SK-N-MC (cell line): ENCODE measurements at regions not wholly inside any gene's neighbourhood (a gene's known extent, or its start where the extent isn't known, plus 50 kb on each side); places are given as distances from the start of the nearest gene placed in this dataset.
A peak's percentile ranks its signal among the peaks of the same experiment; 100 is the strongest.
"Not testable (repeated sequence)": the region's sequence is repeated elsewhere in the genome, so short reads cannot be mapped to it uniquely, and the experiment has no call there.

Source experiments
- DNase-seq: peaks from one replicate; pipeline ENCODE4 v3.0.0-alpha.2; 2011; ENCODE audit warnings: low read depth, low spot score
- H3K27ac ChIP-seq: fragments of 200-600 bp; sonication (generic); 2 replicates; pipeline ENCODE4 v1.5.1; 2016; ENCODE audit warnings: mixed run types
- H3K36me3 ChIP-seq: fragments of 200-600 bp; sonication (generic); 2 replicates; pipeline ENCODE4 v1.6.1; 2017; ENCODE audit warnings: antibody characterized with exemption, low read length, mixed read lengths; ENCODE audit not compliant: insufficient read depth
- H3K4me3 ChIP-seq: fragments of 200-600 bp; sonication (generic); 2 replicates; pipeline ENCODE4 v1.5.1; 2016
- H3K9ac ChIP-seq: fragments of 200-600 bp; sonication (generic); 2 replicates; pipeline ENCODE4 v1.8.0; 2017; ENCODE audit warnings: mixed run types, mixed read lengths; ENCODE audit not compliant: insufficient read length
- H3K9me3 ChIP-seq: fragments of 200-600 bp; sonication (generic); 2 replicates; pipeline ENCODE4 v1.6.1; 2017; ENCODE audit warnings: low read depth, mild to moderate bottlenecking, antibody characterized with exemption, low read length, moderate library complexity, mixed read lengths
- EZH2 ChIP-seq: fragments of 200-600 bp; sonication (generic); IDR thresholded peaks from one replicate; pipeline ENCODE4 v1.6.1; 2017; ENCODE audit warnings: antibody characterized with exemption
- FOXP2 ChIP-seq: optimal IDR thresholded peaks from 2 replicates; pipeline ENCODE3; 2011; ENCODE audit warnings: mild to moderate bottlenecking, moderate library complexity; ENCODE audit not compliant: insufficient read depth; ENCODE audit errors: extremely low read length, control extremely low read depth
- POLR2AphosphoS5 ChIP-seq: IDR thresholded peaks from 2 replicates; pipeline ENCODE4 v1.6.1; 2012; ENCODE audit warnings: mild to moderate bottlenecking, low read depth, low read length, borderline replicate concordance

- DNase-seq: no peak
- peak overlapping the region; percentile 43 for H3K27ac ChIP-seq
Observed at GRCh38 chr21:28066076-28066475, 926.6 kb downstream of the LTN1 start.

GRCh38 chr21:28063241-28064216, 929.1 kb downstream of the LTN1 start:
- no peak overlapping the region for H3K4me3 ChIP-seq
- no peaks in the 10 kb centered on the region for H3K36me3 ChIP-seq
- no peak overlapping the region for H3K9ac ChIP-seq
- H3K27ac ChIP-seq: no peak overlapping the region
- no peak for DNase-seq
- no peaks in the 10 kb centered on the region for H3K9me3 ChIP-seq
- TF ChIP-seq EZH2 (no peak), POLR2AphosphoS5 (no peak), FOXP2 (no peak)

More at GRCh38 chr21:28066076-28066475, 926.6 kb downstream of the LTN1 start:
- Histone ChIP-seq H3K36me3 (no peaks in the 10 kb centered on the region), H3K9ac (no peak overlapping the region), H3K4me3 (peak overlapping the region; percentile 43), H3K9me3 (no peaks in the 10 kb centered on the region)
- TF ChIP-seq POLR2AphosphoS5 (no peak; the same call in 1 of the 2 replicates), EZH2 (no peak), FOXP2 (no peak)

- not testable (repeated sequence) for H3K4me3 ChIP-seq, H3K27ac ChIP-seq, DNase-seq, H3K36me3 ChIP-seq, H3K9me3 ChIP-seq, H3K9ac ChIP-seq
Observed at GRCh38 chr21:28052956-28053355, 939.7 kb downstream of the LTN1 start.

- H3K36me3 ChIP-seq, H3K4me3 ChIP-seq, H3K9ac ChIP-seq, DNase-seq, H3K27ac ChIP-seq, H3K9me3 ChIP-seq: not testable (repeated sequence)
Observed at GRCh38 chr21:28051649-28052048, 941.0 kb downstream of the LTN1 start.

- not testable (repeated sequence) for H3K4me3 ChIP-seq, H3K36me3 ChIP-seq, H3K9ac ChIP-seq, H3K27ac ChIP-seq, H3K9me3 ChIP-seq, DNase-seq
Observed at GRCh38 chr21:28035692-28036091, 957.0 kb downstream of the LTN1 start.

GRCh38 chr21:28034916-28035315, 957.8 kb downstream of the LTN1 start:
- H3K36me3 ChIP-seq, DNase-seq, H3K27ac ChIP-seq, H3K9ac ChIP-seq, H3K9me3 ChIP-seq, H3K4me3 ChIP-seq: not testable (repeated sequence)

- not testable (repeated sequence) for H3K4me3 ChIP-seq, H3K9ac ChIP-seq, H3K9me3 ChIP-seq, H3K36me3 ChIP-seq, DNase-seq, H3K27ac ChIP-seq
Observed at GRCh38 chr21:28034334-28034733, 958.3 kb downstream of the LTN1 start.

- not testable (repeated sequence) for H3K9me3 ChIP-seq, DNase-seq, H3K27ac ChIP-seq, H3K36me3 ChIP-seq, H3K4me3 ChIP-seq, H3K9ac ChIP-seq
Observed at GRCh38 chr21:28032652-28033051, 960.0 kb downstream of the LTN1 start.

GRCh38 chr21:28031066-28031465, 961.6 kb downstream of the LTN1 start:
- not testable (repeated sequence) for H3K9ac ChIP-seq, H3K36me3 ChIP-seq, H3K27ac ChIP-seq, DNase-seq, H3K4me3 ChIP-seq, H3K9me3 ChIP-seq

- no peak overlapping the region for H3K27ac ChIP-seq
- no peak overlapping the region for H3K4me3 ChIP-seq
- no peak for DNase-seq
- H3K36me3 ChIP-seq: no peaks in the 10 kb centered on the region
- no peak for TF ChIP-seq EZH2
- no peak for TF ChIP-seq FOXP2
- TF ChIP-seq POLR2AphosphoS5: no peak
- no peaks in the 10 kb centered on the region for H3K9me3 ChIP-seq
- H3K9ac ChIP-seq: no peak overlapping the region
Observed at GRCh38 chr21:28025111-28025510, 967.6 kb downstream of the LTN1 start.
